Type B pancreatic cell (in vitro differentiated cells): ENCODE measurements at regions not wholly inside any gene's neighbourhood (a gene's known extent, or its start where the extent isn't known, plus 50 kb on each side); places are given as distances from the start of the nearest gene placed in this dataset.
"Not testable (repeated sequence)": the region's sequence is repeated elsewhere in the genome, so short reads cannot be mapped to it uniquely, and the experiment has no call there.

ENCODE experiments used
- DNase-seq: peaks from one replicate; pipeline ENCODE4 v3.0.0; 2021; ENCODE audit warnings: mixed read lengths; ENCODE audit not compliant: unreplicated experiment; ENCODE audit errors: extremely low spot score
- H3K27ac Mint-ChIP-seq: 2 replicates; pipeline ENCODE4 v1.8.0; 2021; ENCODE audit warnings: mild to moderate bottlenecking, mixed read lengths
- H3K27me3 Mint-ChIP-seq: 2 replicates; pipeline ENCODE4 v1.8.0; 2021; ENCODE audit warnings: mixed read lengths
- H3K36me3 Mint-ChIP-seq: 2 replicates; pipeline ENCODE4 v1.8.0; 2021; ENCODE audit warnings: mixed read lengths
- H3K4me1 Mint-ChIP-seq: one replicate; pipeline ENCODE4 v1.8.0; 2021; ENCODE audit warnings: mixed read lengths; ENCODE audit not compliant: unreplicated experiment
- H3K4me3 Mint-ChIP-seq: 2 replicates; pipeline ENCODE4 v1.8.0; 2021; ENCODE audit warnings: mild to moderate bottlenecking, mixed read lengths
- H3K9me3 Mint-ChIP-seq: 2 replicates; pipeline ENCODE4 v1.8.0; 2021; ENCODE audit warnings: mixed read lengths
- TF ChIP-seq, protein P1 (sequence below): fragments of 200-600 bp; sonication (generic); conservative IDR thresholded peaks from 2 replicates; pipeline ENCODE4 v1.5.0; 2021; ENCODE audit warnings: antibody characterized with exemption, mild to moderate bottlenecking

DNA sequence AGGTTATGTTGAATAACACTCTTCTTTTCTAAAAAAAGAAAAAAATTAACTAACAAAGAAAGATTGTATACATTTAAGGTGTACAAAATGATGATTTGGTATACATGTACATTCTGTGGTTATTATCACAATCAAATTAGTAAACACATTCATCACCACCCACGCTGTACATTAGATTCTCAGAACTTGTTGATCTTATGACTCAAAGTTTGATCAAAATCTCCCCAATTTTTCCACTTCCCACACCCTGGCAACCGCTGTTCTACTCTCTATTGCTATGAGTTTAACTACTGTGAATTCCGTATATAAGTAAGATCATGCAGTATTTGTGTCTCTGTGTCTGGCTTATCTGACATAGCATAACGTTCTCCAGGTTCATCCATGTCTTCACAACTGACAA lies 469.5 kb upstream of the CHRM3 start:
- H3K27me3 Mint-ChIP-seq, result no peaks in the 10 kb centered on the region
- no peaks in the 10 kb centered on the region for H3K36me3 Mint-ChIP-seq
- no peak overlapping the region for H3K4me3 Mint-ChIP-seq
- no peaks in the 10 kb centered on the region for H3K9me3 Mint-ChIP-seq
- H3K27ac Mint-ChIP-seq, result no peak overlapping the region
- TF ChIP-seq, protein P1, sequence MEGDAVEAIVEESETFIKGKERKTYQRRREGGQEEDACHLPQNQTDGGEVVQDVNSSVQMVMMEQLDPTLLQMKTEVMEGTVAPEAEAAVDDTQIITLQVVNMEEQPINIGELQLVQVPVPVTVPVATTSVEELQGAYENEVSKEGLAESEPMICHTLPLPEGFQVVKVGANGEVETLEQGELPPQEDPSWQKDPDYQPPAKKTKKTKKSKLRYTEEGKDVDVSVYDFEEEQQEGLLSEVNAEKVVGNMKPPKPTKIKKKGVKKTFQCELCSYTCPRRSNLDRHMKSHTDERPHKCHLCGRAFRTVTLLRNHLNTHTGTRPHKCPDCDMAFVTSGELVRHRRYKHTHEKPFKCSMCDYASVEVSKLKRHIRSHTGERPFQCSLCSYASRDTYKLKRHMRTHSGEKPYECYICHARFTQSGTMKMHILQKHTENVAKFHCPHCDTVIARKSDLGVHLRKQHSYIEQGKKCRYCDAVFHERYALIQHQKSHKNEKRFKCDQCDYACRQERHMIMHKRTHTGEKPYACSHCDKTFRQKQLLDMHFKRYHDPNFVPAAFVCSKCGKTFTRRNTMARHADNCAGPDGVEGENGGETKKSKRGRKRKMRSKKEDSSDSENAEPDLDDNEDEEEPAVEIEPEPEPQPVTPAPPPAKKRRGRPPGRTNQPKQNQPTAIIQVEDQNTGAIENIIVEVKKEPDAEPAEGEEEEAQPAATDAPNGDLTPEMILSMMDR, result no peak
- H3K4me1 Mint-ChIP-seq, result no peaks in the 10 kb centered on the region
- DNase-seq, result no peak

DNA sequence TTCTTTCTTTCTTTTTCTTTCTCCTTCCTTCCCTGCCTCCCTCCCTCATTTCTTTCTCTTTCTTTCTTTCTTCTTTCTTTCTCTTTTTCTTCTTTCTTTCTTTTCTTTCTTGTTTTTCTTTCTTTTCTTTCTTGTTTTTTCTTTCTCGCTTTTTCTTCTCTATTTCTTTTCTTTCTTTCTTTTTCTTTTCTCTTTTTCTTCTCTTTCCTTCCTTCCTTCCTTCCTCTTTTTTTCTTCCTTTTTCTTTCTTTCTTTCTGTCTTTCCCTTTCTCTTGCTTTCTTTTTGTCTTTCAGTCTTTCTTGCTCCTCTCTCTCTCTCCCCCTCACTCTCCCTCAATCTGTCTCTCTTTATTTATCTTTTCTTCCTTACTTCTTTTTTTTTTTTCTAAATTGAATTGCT lies 472.0 kb upstream of the CHRM3 start:
- Mint-ChIP-seq H3K27me3 (no peaks in the 10 kb centered on the region), H3K9me3 (no peaks in the 10 kb centered on the region), H3K4me1 (no peaks in the 10 kb centered on the region), H3K27ac (no peak overlapping the region), H3K36me3 (no peaks in the 10 kb centered on the region), H3K4me3 (no peak overlapping the region)
- TF ChIP-seq, protein P1, result no peak
- no peak for DNase-seq

DNA sequence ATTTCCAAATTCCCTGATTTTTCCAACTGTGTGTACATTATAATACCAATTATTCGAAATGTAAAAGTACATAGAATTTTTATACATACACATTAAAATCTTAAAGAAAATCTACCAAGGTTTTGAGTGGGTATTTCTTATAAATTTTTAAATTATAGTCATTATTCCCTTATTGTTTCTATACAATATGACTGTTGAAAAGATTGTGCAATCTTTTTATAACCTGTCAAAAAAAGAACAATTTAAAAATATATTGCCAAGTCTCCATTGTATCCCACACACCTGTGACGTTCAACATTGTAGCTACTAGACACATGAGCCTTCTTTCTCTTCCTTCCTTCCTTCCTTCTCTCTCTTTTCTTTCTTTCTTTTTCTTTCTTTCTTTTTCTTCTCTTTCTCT lies 473.2 kb upstream of the CHRM3 start:
- H3K27me3 Mint-ChIP-seq, result no peaks in the 10 kb centered on the region
- no peak for DNase-seq
- H3K4me1 Mint-ChIP-seq, result no peaks in the 10 kb centered on the region
- TF ChIP-seq, protein P1, result no peak
- H3K27ac Mint-ChIP-seq, result no peak overlapping the region
- H3K36me3 Mint-ChIP-seq, result no peaks in the 10 kb centered on the region
- H3K4me3 Mint-ChIP-seq, result no peak overlapping the region
- no peaks in the 10 kb centered on the region for H3K9me3 Mint-ChIP-seq

DNA sequence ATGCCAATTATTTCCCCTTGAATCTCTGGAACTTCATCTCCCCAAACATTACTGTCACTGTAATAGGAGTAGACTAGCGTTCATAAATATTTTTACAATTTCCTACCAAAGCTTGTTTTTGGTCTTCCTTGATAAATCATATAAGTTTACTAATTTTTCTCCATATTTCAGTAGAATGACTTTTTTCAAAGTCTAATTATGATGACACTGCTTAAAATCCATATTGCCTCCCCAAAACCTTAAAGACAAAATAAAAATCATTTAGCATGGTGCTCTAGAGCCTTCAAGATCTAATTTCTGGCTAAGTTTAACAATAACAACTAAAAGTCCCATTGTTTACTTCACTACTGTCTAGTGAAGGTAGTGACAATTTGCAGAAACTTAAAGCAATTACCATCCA lies 474.2 kb upstream of the CHRM3 start:
- H3K9me3 Mint-ChIP-seq, result no peaks in the 10 kb centered on the region
- no peaks in the 10 kb centered on the region for H3K27me3 Mint-ChIP-seq
- no peak overlapping the region for H3K4me3 Mint-ChIP-seq
- H3K4me1 Mint-ChIP-seq, result no peaks in the 10 kb centered on the region
- H3K27ac Mint-ChIP-seq, result no peak overlapping the region
- TF ChIP-seq, protein P1, result no peak
- no peaks in the 10 kb centered on the region for H3K36me3 Mint-ChIP-seq
- DNase-seq, result no peak

DNA sequence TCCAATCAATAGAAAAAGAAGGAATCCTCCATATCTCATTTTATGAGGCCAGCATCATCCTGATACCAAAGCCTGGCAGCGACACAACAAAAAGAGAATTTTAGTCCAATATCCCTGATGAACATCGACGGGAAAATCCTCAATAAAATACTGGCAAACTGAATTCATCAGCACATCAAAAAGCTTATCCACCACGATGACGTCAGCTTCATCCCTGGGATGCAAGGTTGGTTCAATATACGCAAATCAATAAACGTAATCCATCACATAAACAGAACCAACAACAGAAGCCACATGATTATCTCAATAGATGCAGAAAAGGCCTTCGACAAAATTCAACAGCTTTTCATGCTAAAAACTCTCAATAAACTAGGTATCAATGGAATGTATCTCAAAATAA lies 483.6 kb upstream of the CHRM3 start:
- not testable (repeated sequence) for H3K36me3 Mint-ChIP-seq, H3K27me3 Mint-ChIP-seq, DNase-seq, H3K27ac Mint-ChIP-seq, H3K4me1 Mint-ChIP-seq, H3K4me3 Mint-ChIP-seq
- H3K9me3 Mint-ChIP-seq, result peaks cover 12% of the 10 kb centered on the region

DNA sequence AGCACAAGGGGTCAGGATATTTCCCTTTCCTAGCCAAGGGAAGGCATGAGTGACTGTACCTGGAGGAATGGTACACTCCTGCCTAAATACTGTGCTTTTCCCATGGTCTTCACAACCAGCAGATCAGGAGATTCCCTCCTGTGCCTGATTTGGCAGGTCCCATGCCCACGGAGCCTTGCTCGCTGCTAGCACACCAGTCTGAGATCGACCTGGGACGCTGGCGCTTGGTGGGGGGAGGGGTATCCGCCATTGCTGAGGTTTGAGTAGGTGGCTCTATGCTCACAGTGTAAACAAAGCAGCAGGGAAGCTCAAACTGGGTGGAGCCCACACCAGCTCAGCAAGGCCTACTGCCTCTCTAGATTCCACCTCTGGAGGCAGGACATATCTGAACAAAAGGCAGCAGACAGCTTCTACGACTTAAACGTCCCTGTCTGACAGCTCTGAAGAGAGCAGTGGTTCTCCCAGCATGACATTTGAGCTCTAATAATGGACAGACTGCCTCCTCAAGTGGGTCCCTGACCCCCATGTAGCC lies 486.0 kb upstream of the CHRM3 start:
- H3K4me1 Mint-ChIP-seq, result no peaks in the 10 kb centered on the region

More for the DNA sequence above, 486.0 kb upstream of the CHRM3 start:
- no peak overlapping the region for H3K27ac Mint-ChIP-seq
- H3K9me3 Mint-ChIP-seq, result peaks cover 12% of the 10 kb centered on the region
- no peak for DNase-seq
- H3K4me3 Mint-ChIP-seq, result no peak overlapping the region
- no peaks in the 10 kb centered on the region for H3K27me3 Mint-ChIP-seq
- H3K36me3 Mint-ChIP-seq, result no peaks in the 10 kb centered on the region
- TF ChIP-seq, protein P1, result no peak
